GM23338 (cell line): ENCODE measurements at regions not wholly inside any gene's neighbourhood (a gene's known extent, or its start where the extent isn't known, plus 50 kb on each side); places are given as distances from the start of the nearest gene placed in this dataset.

Source experiments
- CREB1 ChIP-seq: fragments of 250-450 bp; sonication (Bioruptor Pico); IDR thresholded peaks from 2 replicates; pipeline ENCODE4 v1.5.0; 2020; ENCODE audit warnings: low read depth, mild to moderate bottlenecking, moderate library complexity
- ETS1 ChIP-seq: IDR thresholded peaks from 2 replicates; pipeline ENCODE4 v1.6.1; 2016; ENCODE audit warnings: antibody characterized with exemption
- EZH2 ChIP-seq: fragments of 200-600 bp; sonication (generic); IDR thresholded peaks from one replicate; pipeline ENCODE4 v1.8.0; 2017; ENCODE audit warnings: antibody characterized with exemption, mild to moderate bottlenecking, low read depth; ENCODE audit not compliant: unreplicated experiment
- JUNB ChIP-seq: IDR thresholded peaks from one replicate; pipeline ENCODE4 v1.6.1; 2016; ENCODE audit warnings: antibody characterized with exemption; ENCODE audit not compliant: unreplicated experiment
- NANOG ChIP-seq: IDR thresholded peaks from 2 replicates; pipeline ENCODE4 v1.6.1; 2016; ENCODE audit warnings: antibody characterized with exemption, borderline replicate concordance
- POLR2AphosphoS5 ChIP-seq: IDR thresholded peaks from 2 replicates; pipeline ENCODE4 v1.6.1; 2016; ENCODE audit warnings: antibody characterized with exemption, low read depth
- STAT1 ChIP-seq: IDR thresholded peaks from one replicate; pipeline ENCODE4 v1.6.1; 2016; ENCODE audit warnings: antibody characterized with exemption; ENCODE audit not compliant: unreplicated experiment
- TF ChIP-seq, protein P1 (sequence below): IDR thresholded peaks from one replicate; pipeline ENCODE4 v1.6.1; 2018; ENCODE audit warnings: antibody characterized with exemption; ENCODE audit not compliant: unreplicated experiment
- TF ChIP-seq, protein P2 (sequence below), 2 experiments: fragments of 200-600 bp in 1 of 2; sonication (generic) in 1 of 2; conservative IDR thresholded peaks; 2 replicates each; pipeline versions ENCODE4 v1.5.1 to v1.6.1; 2016 to 2017; ENCODE audit warnings: antibody characterized with exemption in 2 of 2, low read depth in 2 of 2, mild to moderate bottlenecking in 2 of 2, moderate library complexity in 1 of 2

DNA sequence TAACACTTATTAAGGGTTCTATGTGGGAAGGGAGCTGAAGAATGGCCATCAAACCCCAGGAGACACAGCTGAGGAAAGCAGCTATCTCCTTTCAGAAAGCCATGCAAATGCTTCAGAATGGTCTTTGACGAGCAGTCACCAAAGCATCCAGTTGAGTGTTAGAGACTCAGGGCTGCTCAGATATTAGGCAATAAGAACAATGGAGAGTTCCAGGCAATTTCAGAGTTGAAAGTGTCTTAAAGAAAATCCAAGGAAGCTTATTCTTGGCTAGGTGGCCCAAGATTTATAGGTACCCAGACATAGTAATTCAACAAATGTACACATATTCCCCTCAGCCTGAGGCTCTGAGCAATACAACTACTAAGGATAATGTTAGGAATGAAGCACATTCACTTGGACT is 180.1 kb upstream of the SOX4 start:
- TF ChIP-seq, protein P1, sequence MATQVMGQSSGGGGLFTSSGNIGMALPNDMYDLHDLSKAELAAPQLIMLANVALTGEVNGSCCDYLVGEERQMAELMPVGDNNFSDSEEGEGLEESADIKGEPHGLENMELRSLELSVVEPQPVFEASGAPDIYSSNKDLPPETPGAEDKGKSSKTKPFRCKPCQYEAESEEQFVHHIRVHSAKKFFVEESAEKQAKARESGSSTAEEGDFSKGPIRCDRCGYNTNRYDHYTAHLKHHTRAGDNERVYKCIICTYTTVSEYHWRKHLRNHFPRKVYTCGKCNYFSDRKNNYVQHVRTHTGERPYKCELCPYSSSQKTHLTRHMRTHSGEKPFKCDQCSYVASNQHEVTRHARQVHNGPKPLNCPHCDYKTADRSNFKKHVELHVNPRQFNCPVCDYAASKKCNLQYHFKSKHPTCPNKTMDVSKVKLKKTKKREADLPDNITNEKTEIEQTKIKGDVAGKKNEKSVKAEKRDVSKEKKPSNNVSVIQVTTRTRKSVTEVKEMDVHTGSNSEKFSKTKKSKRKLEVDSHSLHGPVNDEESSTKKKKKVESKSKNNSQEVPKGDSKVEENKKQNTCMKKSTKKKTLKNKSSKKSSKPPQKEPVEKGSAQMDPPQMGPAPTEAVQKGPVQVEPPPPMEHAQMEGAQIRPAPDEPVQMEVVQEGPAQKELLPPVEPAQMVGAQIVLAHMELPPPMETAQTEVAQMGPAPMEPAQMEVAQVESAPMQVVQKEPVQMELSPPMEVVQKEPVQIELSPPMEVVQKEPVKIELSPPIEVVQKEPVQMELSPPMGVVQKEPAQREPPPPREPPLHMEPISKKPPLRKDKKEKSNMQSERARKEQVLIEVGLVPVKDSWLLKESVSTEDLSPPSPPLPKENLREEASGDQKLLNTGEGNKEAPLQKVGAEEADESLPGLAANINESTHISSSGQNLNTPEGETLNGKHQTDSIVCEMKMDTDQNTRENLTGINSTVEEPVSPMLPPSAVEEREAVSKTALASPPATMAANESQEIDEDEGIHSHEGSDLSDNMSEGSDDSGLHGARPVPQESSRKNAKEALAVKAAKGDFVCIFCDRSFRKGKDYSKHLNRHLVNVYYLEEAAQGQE, result no peak
- TF ChIP-seq EZH2 (no peak), JUNB (no peak), CREB1 (CRISPR knock-in tag) (no peak), POLR2AphosphoS5 (no peak), NANOG (no peak), STAT1 (no peak), ETS1 (no peak)
- TF ChIP-seq, protein P2, sequence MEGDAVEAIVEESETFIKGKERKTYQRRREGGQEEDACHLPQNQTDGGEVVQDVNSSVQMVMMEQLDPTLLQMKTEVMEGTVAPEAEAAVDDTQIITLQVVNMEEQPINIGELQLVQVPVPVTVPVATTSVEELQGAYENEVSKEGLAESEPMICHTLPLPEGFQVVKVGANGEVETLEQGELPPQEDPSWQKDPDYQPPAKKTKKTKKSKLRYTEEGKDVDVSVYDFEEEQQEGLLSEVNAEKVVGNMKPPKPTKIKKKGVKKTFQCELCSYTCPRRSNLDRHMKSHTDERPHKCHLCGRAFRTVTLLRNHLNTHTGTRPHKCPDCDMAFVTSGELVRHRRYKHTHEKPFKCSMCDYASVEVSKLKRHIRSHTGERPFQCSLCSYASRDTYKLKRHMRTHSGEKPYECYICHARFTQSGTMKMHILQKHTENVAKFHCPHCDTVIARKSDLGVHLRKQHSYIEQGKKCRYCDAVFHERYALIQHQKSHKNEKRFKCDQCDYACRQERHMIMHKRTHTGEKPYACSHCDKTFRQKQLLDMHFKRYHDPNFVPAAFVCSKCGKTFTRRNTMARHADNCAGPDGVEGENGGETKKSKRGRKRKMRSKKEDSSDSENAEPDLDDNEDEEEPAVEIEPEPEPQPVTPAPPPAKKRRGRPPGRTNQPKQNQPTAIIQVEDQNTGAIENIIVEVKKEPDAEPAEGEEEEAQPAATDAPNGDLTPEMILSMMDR (conservative IDR thresholded peaks at IDR 0.05; ENCODE audit: low read depth in 2 of 2), result no peak
